DOHH2 (cell line): ENCODE measurements at regions not wholly inside any gene's neighbourhood (a gene's known extent, or its start where the extent isn't known, plus 50 kb on each side); places are given as distances from the start of the nearest gene placed in this dataset.

Source experiments
- EZH2phosphoT487 ChIP-seq: fragments of 200-600 bp; sonication (generic); IDR thresholded peaks from 2 replicates; pipeline ENCODE4 v1.6.1; 2017; ENCODE audit warnings: borderline replicate concordance, mild to moderate bottlenecking, antibody characterized with exemption, low read length, moderate library complexity, mixed read lengths
- TF ChIP-seq, protein P1 (sequence below): fragments of 200-600 bp; sonication (generic); IDR thresholded peaks from one replicate; pipeline ENCODE4 v1.5.1; 2014; ENCODE audit warnings: antibody characterized with exemption, mild to moderate bottlenecking, low read depth, low read length; ENCODE audit not compliant: poor library complexity, severe bottlenecking

DNA sequence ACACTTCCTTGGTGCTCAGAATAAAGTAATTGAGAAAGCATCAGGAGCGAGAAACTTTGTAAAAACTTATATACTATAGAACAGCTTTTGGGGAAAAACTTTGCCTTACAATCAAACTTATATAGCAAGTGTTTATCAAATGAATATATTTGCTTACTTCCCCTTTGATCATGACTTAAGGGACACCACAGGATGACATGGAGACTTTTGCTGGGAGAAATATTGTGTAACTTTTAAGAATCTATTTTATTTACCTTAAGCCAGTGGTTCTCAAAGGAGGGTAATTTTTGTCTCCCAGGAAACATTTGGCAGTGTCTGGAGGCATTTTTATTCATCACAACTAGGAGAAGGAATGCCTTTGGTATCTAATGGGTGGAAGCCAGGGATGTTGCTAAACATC lies 173.8 kb upstream of the HABP2 start:
- TF ChIP-seq, protein P1, sequence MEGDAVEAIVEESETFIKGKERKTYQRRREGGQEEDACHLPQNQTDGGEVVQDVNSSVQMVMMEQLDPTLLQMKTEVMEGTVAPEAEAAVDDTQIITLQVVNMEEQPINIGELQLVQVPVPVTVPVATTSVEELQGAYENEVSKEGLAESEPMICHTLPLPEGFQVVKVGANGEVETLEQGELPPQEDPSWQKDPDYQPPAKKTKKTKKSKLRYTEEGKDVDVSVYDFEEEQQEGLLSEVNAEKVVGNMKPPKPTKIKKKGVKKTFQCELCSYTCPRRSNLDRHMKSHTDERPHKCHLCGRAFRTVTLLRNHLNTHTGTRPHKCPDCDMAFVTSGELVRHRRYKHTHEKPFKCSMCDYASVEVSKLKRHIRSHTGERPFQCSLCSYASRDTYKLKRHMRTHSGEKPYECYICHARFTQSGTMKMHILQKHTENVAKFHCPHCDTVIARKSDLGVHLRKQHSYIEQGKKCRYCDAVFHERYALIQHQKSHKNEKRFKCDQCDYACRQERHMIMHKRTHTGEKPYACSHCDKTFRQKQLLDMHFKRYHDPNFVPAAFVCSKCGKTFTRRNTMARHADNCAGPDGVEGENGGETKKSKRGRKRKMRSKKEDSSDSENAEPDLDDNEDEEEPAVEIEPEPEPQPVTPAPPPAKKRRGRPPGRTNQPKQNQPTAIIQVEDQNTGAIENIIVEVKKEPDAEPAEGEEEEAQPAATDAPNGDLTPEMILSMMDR = no peak
- no peak for TF ChIP-seq EZH2phosphoT487
